Femur (tissue), 1 donor: ENCODE measurements at regions not wholly inside any gene's neighbourhood (a gene's known extent, or its start where the extent isn't known, plus 50 kb on each side); places are given as distances from the start of the nearest gene placed in this dataset.
A peak's percentile ranks its signal among the peaks of the same experiment; 100 is the strongest.
"Not testable (repeated sequence)": the region's sequence is repeated elsewhere in the genome, so short reads cannot be mapped to it uniquely, and the experiment has no call there.

Experiments used
- DNase-seq: peaks from one replicate; pipeline ENCODE4 v3.0.0-alpha.2; 2017

- DNase-seq: not testable (repeated sequence)
Observed at GRCh38 chr4:187505798-187506141, 489.8 kb upstream of the ZFP42 start.

GRCh38 chr4:187516224-187516623, 479.3 kb upstream of the ZFP42 start:
- no peak for DNase-seq

- no peak for DNase-seq
Observed at GRCh38 chr4:187541666-187542065, 453.9 kb upstream of the ZFP42 start.

GRCh38 chr4:187544461-187545053, 451.0 kb upstream of the ZFP42 start:
- DNase-seq: no peak

- peak; percentile 46 for DNase-seq
Observed at GRCh38 chr4:187547316-187547715, 448.3 kb upstream of the ZFP42 start.

- no peak for DNase-seq
Observed at GRCh38 chr4:187550256-187550950, 445.2 kb upstream of the ZFP42 start.

- no peak for DNase-seq
Observed at GRCh38 chr4:187552781-187553180, 442.8 kb upstream of the ZFP42 start.

GRCh38 chr4:187555174-187555573, 440.4 kb upstream of the ZFP42 start:
- no peak for DNase-seq

- no peak for DNase-seq
Observed at GRCh38 chr4:187558391-187558790, 437.2 kb upstream of the ZFP42 start.

GRCh38 chr4:187562345-187562744, 433.2 kb upstream of the ZFP42 start:
- no peak for DNase-seq

GRCh38 chr4:187565416-187565815, 430.2 kb upstream of the ZFP42 start:
- DNase-seq: no peak

GRCh38 chr4:187569871-187570270, 425.7 kb upstream of the ZFP42 start:
- DNase-seq: no peak

GRCh38 chr4:187575706-187576105, 419.9 kb upstream of the ZFP42 start:
- no peak for DNase-seq

GRCh38 chr4:187576751-187577150, 418.8 kb upstream of the ZFP42 start:
- no peak for DNase-seq

GRCh38 chr4:187577941-187578480, 417.6 kb upstream of the ZFP42 start:
- no peak for DNase-seq

GRCh38 chr4:187586892-187587291, 408.7 kb upstream of the ZFP42 start:
- DNase-seq: no peak

- DNase-seq: no peak
Observed at GRCh38 chr4:187598196-187598595, 397.4 kb upstream of the ZFP42 start.

- no peak for DNase-seq
Observed at GRCh38 chr4:187602339-187603092, 393.1 kb upstream of the ZFP42 start.

- no peak for DNase-seq
Observed at GRCh38 chr4:187603093-187604025, 392.2 kb upstream of the ZFP42 start.

- no peak for DNase-seq
Observed at GRCh38 chr4:187604984-187605383, 390.6 kb upstream of the ZFP42 start.

- no peak for DNase-seq
Observed at GRCh38 chr4:187606581-187606980, 389.0 kb upstream of the ZFP42 start.

- DNase-seq: no peak
Observed at GRCh38 chr4:187608001-187608421, 387.6 kb upstream of the ZFP42 start.

GRCh38 chr4:187612301-187612700, 383.3 kb upstream of the ZFP42 start:
- no peak for DNase-seq
